ENCODE measurements at regions not wholly inside any gene's neighbourhood (a gene's known extent, or its start where the extent isn't known, plus 50 kb on each side); places are given as distances from the start of the nearest gene placed in this dataset.

DNA sequence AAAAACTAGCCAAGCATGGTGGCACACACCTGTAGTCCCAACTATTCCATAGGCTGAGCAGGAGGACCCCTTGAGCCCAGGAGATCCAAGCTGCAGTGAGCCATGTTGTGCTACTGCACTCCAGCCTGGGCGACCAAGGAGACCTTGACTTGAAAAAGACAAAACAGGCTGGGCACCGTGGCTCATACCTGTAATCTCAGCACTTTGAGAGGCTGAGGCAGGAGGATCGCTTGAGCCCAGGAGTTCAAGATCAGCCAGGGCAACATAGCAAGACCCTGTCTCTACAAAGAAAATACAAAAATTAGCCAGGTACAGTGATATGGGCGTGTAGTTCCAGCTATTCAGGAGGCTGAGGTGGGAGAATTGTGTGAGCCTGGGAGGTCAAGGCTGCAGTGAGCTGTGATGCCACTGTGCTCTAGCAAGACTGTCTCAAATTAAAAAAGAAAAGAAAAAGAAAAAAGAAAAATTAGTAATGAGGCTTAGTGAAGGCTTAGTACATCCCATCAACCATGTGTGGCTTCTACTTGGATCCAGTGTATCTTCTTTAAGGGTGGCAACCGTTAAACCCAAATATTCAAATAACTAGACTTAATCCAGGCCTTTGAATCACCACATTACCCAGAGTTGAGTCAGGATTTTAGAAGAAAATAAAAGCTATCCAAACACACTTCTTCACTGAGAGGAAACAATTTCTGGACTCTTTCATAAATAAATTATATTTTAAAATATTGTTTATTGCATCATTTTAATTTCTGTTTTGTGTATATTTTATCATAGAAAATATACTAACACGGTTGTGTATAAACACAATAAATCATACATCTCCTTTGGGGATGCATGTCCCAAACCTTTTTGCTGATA, 74.3 kb upstream of the RAB4A start:
- DNase-seq = no peak

DNA sequence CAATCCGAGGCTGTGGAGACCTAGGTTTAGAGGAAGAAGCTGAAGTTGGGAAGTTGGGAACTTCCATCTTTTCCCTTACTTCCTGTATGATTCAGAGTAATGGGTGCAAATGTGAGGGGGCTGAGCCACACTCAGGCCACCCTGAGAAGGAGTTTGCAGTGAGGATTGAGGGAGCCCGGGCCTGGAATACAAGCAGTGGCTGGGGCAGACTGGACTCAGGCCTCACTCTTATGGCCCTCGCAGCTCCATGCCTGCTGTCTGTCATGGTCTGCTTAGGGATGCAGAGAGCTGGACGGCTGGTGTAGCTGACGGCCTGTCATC, 73.7 kb upstream of the RAB4A start:
- no peak for DNase-seq

DNA sequence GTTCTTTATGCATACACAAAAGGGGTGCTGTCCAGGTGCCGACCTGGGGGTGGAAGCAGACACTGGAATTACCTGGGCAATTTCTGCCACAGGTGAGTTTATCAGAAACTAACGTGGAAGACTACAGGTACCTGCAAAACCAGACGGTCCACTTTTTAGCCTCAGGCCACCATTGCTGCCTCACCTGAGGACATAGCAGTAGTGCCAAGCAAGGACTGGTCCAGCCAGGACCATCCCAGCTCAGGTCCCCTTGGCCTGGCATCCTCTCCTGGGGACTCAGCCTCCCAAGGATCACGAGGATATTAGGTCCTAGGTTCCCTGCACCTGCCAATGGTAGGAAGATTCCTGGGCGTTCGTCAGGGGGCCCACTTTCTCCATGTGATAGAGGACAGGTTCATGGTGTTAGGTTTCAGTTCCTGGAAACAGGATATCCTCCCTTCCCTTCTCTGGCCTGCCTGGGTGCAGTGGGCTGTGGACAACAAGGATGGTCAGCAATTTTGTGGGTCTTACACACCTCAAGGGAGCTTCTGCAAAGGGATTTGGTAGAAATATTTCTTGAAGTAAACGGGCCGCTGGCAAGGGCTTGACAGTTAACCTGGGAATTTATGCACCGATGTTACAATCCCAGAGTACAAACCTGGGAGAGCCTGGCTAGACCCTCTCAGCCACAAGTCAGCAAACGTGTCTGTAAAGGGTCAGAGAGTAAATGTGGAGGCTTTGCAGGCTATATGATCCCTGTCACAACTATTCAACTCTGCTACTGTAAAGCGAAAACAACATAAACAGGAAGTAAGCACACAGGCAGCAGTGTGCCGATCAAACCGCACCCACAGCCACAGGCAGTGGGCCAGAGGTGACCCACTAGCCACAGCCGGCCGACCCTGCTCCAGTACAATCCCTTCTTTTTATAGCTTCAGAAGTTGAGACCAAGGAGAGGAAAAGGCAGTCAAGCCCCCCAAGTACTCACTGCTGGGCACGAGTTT, 71.4 kb upstream of the RAB4A start:
- DNase-seq = peak; percentile 38

DNA sequence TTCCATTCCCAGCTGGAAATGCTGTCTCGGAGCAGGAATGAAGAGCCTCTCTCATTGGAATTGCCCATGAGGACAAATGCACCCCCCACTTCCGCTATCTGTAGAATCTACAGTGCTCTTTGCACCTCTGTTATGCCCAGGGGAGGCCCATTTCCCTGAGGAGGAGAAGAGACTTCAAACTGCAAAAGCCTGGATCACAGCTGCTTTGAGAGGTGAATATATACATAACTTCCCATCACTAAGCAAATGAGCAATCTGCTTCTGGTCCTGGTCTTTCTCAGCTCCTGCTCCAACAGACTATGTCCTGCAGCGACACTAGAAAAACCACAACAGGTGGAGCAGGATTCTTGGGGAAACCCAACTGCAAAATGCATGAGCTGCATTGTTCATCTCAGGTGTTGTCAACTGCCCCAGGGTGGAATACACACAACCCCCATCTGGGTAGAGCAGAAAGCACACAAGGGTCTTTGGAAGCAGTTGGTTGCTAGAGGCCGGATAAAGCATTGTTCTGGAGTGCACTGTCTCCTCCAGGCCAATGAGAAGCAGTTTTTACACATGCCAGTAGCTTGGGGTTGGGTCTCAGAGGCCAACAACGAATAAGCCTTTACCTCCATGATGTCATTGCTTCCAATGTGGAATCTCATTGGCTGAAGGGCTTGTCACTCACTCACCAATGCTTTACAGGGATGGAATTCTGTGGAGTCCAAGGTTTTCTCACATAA, 67.7 kb upstream of the RAB4A start:
- no peak for DNase-seq

DNA sequence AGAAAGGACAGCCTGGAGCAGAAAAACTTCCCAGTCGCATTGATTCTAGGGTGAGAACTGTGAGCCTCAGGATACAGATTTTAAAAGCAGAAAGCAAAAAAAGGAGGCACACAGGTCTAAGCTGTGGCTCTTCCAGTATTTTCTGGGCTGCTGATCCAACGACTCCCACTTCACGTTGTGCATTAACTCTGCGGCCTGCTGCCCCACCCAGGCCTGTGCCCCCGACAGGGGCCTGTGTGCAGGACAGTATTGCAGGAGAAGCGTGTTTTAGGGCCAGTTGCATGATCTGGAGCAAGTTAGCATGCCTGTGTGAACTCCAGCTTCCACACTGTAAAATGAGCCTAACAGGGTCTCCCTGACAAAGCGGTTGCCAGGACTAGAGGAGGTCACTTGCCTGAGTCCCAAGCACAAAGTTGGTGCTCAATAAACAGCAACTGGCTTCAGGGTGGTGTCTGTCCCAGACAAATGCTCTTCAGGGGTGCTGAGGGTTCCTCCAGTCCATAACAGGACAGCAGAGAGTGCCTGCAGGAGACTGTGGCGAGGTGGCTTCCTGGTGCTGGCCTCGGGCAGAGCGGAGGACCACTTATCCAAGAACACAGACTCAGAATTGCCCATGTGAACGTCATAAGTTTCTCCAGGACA, 66.8 kb upstream of the RAB4A start:
- no peak for DNase-seq

DNA sequence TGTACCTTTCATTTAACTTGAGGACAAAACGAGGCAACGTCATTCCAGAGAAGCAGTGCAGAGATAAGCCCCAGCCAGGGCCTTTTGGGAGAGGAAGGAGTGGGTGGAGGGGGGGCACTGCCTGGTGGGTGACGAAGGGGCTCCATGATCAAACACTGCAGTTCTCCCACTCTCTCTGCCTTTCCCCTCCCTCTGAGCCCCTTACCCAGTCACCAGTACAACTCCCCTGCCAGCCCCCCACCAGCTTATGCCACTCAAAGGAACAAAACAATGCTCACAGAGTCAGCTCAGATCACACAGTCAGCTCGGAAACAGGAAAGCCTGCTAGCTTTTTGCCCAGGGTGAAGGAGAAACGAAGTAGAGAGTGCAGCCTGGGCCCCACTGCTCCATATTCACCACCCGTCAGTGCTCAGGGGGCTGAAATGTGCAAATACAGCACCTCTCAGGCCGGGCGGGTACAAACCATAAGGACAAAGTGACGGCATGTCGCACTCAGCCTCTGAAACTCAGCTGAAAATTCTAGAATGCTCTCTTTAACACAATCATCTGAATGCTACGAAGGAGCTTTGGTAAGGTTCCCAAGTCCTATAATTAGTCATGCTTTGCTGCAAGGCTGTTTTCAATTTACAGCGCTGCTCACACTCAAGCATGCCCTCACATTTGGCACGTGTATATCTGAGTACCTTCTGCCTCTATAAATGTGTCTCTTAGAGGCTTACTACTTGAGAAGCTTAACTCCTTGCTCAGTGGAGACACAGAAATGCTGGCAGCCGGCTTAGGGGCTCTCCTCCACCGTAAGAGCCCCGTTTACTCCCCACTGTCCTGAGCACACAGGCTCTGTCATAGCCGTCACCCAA, 65.8 kb upstream of the RAB4A start:
- DNase-seq = no peak

DNA sequence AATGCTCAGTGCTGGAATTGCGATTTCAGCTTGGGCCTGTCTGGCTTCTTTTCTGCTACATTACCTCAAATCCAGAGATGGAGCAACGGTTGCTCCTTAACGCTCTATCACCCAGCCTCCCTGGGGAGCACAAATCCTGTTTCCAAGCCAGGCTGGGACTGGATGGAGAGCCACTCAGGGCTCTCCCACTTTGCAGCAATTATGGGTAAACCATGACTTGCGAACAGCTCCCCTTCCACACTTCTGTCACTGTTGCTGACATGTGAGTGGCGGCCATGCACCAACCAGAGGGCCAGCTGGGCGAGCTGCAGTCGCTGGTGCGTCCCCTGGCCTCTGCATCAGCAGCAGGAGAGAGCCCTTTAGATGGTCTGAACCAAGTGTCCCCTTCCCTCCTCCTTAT, 65.1 kb upstream of the RAB4A start:
- DNase-seq = no peak

DNA sequence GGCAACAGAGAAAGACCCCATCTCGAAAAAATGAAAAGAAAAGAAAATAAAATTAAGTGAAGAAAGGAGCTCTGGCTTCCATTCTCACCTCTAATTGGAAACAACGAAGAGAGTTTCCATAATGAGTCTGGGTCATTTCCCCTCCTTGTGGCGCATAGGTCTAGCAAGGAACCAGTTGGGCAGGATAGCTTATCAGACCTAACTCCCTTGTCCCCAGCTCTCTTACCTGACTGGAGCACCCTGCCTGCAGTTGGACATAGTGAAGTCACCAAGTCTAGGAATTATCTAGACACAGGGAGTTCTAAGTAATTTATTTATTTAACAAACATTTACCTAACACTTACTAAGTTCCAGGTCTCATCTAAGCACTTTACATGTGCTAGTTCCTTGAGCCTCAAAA, 63.0 kb upstream of the RAB4A start:
- no peak for DNase-seq

DNA sequence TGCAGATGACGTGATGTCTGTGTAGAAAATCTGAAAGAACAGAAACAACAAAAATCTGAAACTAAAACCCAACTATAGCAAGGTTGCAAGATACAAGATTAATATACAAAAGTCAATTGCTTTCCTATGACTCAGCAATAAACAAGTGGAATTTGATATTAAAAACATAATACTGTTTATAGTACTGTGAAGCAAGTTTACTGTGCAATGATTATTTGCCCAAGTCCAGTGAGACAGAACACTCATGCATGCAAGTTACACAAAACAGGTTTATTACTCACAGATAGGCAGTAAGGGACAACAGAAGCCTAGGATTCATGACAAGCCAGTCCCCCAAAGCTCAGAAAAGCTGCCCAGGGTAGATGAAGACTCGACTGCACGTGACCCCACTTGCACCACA, 62.4 kb upstream of the RAB4A start:
- no peak for DNase-seq

DNA sequence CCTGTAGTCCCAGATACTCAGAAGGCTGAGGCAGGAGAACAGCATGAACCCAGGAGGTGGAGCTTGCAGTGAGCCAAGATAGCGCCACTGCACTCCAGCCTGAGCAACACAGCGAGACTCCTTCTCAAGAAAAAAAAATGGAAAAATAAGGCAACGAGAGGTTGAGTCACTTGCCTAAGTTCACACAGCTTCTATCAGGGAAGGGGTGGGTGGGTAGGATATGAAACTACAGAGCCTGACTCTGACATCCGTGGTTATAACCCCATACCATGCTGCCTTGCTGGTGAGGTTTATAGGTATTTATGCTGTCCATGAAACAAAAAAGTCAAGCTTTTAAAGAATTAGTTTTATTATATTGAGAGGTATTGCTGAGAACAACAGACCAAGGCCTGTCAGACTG, 61.5 kb upstream of the RAB4A start:
- DNase-seq = no peak

DNA sequence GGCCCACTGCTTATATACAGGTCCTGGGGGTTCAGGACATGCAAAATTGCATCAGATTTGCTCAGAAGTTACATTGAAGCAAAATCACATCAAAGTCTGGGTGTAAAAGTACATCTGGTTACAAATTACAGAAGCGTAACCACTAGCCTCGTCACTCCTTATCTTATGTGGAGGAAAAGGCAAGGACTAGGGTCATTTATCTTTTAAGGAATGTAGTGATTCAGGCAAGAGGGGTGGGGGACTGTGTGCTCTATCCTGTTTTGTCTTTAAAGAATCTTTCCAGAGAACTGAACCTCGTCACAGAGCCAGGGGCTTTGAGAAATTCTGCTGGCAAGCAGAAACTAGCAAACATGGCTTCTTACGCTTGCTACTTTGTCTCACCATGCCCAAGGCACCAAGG, 61.1 kb upstream of the RAB4A start:
- no peak for DNase-seq

DNA sequence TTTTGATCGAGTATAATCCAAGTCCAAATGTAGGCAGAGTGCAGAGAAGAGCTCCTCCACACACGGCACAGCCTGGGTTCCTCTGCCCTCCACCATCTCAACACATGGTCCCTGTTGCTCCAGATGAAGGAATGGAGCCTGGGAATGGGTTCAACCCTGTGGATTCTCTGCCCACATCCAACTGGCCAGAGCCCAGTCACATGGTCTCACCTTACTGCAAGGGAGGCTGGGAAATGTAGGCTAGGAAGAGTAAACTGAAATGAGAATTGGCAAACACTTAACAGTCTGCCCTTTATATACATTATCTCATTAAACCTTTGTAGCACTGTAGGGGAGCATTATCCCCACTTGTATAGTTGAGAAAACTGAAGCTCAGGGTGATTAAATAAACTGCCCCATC, 60.1 kb upstream of the RAB4A start:
- DNase-seq = no peak

DNA sequence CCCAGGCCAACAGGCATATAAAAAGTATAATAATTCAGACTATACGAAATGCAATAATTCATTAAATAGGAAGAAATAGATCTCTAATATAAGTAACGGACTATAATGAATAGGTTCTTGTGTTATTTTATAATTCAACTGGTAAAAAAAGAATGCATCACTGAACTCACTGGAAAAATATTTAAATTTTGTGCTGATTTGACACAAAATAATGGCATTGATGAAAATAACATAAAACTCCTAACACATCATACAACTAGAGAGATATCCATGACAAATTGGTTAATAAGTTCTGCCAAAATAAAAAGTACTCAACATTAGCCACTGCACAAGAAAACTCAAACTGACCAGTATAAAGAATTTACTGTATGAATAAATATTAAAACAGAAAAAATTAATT, 57.1 kb upstream of the RAB4A start:
- no peak for DNase-seq

DNA sequence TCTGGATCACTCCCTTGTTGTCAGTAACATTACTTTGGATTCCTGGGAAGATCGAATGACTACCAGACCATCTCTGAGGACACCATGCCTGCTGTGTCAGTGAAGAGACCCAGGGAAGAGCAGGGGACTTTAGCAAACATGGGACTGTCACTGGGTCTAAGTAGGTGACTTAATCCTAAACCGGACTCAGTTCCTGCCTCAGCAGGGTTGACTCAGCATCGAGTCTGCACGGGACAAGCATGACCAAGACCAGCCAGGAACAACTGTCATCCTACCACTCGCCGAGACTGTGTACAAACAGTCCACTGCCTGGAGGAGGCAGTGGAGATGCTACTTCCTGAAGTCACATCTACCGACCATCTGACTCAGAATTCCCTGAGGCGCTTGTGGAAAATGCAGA, 53.2 kb upstream of the RAB4A start:
- DNase-seq = no peak

DNA sequence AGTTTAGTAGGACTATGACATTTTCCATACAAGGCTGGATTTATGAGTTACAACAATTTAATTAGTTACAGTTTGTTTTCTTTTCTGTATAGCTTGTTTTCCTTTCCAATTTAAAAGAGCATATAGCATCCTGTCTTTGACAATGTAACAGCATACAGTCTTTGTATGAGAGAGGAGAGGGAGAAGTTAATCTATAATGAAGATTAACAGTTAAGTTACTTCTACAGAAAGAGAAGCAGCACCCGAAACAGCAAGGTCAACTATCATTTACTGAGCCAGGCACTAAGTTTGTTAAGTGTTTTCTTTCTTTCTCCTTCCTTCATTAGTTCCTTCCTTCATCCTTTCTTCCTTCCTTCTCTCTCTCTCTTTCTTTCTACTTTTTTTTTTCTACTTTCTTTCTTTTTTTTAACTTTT, 52.3 kb upstream of the RAB4A start:
- no peak for DNase-seq

DNA sequence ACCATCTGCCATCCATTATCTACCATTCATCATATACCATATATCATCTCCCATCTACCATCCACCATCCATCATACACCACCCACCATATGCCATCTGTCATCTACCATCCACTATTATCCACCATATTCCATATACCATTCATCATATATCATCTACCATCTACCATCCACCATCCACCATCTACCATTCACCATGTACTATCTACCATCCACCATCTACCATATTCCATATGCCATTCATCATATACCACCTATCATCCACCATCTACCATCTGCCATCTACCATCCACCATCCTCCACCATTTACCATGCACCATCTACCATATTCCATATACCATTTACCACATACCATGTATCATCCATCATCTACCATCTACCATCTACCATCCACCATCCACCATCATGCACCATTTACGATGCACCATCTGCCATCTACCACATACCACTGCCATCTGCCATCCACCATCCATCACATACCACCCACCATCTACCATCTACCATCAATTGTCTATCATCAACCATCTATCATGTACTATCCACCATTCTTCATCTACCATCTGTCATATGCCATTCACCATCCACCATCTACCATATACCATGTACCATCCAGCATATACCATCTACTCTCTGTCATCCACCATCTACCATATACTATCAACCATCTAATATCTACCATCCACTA, 50.6 kb upstream of the RAB4A start:
- no peak for DNase-seq

DNA sequence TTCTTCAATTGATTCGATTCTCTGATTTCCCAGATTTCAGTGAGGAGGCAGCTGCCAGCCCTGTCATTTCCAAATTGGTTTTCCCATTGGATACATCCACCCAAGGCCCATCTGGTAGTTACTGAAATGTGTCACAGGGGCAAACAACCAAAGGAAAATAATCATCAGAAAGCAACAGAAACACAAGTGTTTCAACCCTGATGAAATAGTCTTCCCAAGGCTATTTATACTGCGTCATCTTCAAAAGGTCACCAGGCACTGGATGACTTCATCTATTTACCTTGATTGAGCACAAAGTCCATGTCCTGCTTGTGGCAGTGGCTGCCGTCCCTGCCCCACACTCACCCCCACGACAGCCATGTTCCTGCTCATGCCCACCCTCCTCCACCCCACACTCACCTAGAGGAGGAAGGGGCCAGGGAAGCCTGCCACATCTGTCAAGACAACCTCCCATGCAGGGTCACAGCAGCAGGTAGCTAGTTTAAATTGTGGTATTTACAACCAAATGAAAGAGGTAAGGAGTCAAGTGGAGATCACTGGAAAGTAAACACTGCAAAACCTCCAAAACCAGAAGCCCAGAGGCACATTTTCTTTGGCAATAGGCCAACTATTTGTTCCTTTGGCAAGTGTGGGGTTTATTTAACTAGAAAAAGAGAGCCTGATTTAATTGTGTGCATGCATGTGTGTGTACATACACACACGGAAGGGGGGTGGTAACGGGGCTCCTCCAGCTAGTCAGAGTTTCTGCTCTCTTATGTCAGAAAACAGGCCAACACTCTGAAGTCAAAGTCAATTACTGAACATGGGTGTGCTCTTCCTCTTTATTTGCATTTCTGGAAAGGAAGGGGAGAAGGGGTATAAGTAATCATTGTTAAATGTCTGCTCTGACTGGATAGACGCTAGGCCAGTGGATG, 49.5 kb upstream of the RAB4A start:
- no peak for DNase-seq
